Colonic mucosa (tissue), 4 donors: ENCODE measurements at regions not wholly inside any gene's neighbourhood (a gene's known extent, or its start where the extent isn't known, plus 50 kb on each side); places are given as distances from the start of the nearest gene placed in this dataset.

Experiments used
- DNase-seq: peaks from one replicate; pipeline ENCODE4 v3.0.0-alpha.2; 2020
- H3K27ac ChIP-seq: fragments of 200-600 bp; one replicate; pipeline ENCODE4 v1.8.0; 2021
- H3K27me3 ChIP-seq: fragments of 200-600 bp; one replicate; pipeline ENCODE4 v1.8.0; 2021
- H3K36me3 ChIP-seq: fragments of 200-600 bp; one replicate; pipeline ENCODE4 v1.8.0; 2021
- H3K4me1 ChIP-seq: fragments of 200-600 bp; one replicate; pipeline ENCODE4 v1.8.0; 2021; ENCODE audit warnings: mild to moderate bottlenecking
- H3K4me3 ChIP-seq: fragments of 200-600 bp; one replicate; pipeline ENCODE4 v1.8.0; 2021
- H3K9ac ChIP-seq, 2 donors: one replicate each; pipeline ENCODE4 v1.7.0; 2013; ENCODE audit warnings: control low read depth in 2 of 2, low read depth in 2 of 2, low read length in 2 of 2
- H3K9me3 ChIP-seq: fragments of 200-600 bp; one replicate; pipeline ENCODE4 v1.8.0; 2021
- CTCF ChIP-seq: fragments of 200-600 bp; IDR thresholded peaks from one replicate; pipeline ENCODE4 v1.8.0; 2022; ENCODE audit warnings: antibody characterized with exemption, mild to moderate bottlenecking
- intact Hi-C: fragments of 100-400 bp; cut with DNase I; formaldehyde crosslinking; loops from one replicate; pipeline ENCODE4 v1.14.1; 2022
- donor health status: healthy.
- donor health status: DM: no; HTN: no; CAD: no.
- donor health status: DM: no; HTN: no; CAD: no.

GRCh38 chr16:51556694-51557340, 405.7 kb upstream of the SALL1 start:
- H3K27ac ChIP-seq: no peak overlapping the region

GRCh38 chr16:51553910-51554309, 402.8 kb upstream of the SALL1 start:
- no peak for TF ChIP-seq CTCF
- H3K9ac ChIP-seq: no peak overlapping the region
- intact Hi-C loops: no loop called here

More at GRCh38 chr16:51556694-51557340, 405.7 kb upstream of the SALL1 start:
- no peak for DNase-seq
- no peaks in the 10 kb centered on the region for H3K9me3 ChIP-seq
- H3K36me3 ChIP-seq: no peaks in the 10 kb centered on the region
- TF ChIP-seq CTCF: no peak
- H3K27me3 ChIP-seq: no peaks in the 10 kb centered on the region
- intact Hi-C loops: no loop called here
- H3K4me3 ChIP-seq: no peak overlapping the region
- no peak overlapping the region for H3K9ac ChIP-seq
- no peaks in the 10 kb centered on the region for H3K4me1 ChIP-seq

GRCh38 chr16:51553314-51553713, 402.2 kb upstream of the SALL1 start:
- no peaks in the 10 kb centered on the region for H3K27me3 ChIP-seq
- no peak overlapping the region for H3K9ac ChIP-seq
- H3K4me3 ChIP-seq: no peak overlapping the region
- no peaks in the 10 kb centered on the region for H3K4me1 ChIP-seq
- intact Hi-C loops: no loop called here
- no peak overlapping the region for H3K27ac ChIP-seq
- TF ChIP-seq CTCF: no peak
- no peaks in the 10 kb centered on the region for H3K36me3 ChIP-seq
- H3K9me3 ChIP-seq: no peaks in the 10 kb centered on the region
- no peak for DNase-seq

More at GRCh38 chr16:51553910-51554309, 402.8 kb upstream of the SALL1 start:
- DNase-seq: no peak
- no peaks in the 10 kb centered on the region for H3K36me3 ChIP-seq
- H3K27me3 ChIP-seq: no peaks in the 10 kb centered on the region
- no peak overlapping the region for H3K27ac ChIP-seq
- H3K4me3 ChIP-seq: no peak overlapping the region
- no peaks in the 10 kb centered on the region for H3K9me3 ChIP-seq
- no peaks in the 10 kb centered on the region for H3K4me1 ChIP-seq

GRCh38 chr16:51550800-51551347, 399.8 kb upstream of the SALL1 start:
- no peak for DNase-seq
- Histone ChIP-seq H3K4me1 (no peaks in the 10 kb centered on the region), H3K27me3 (no peaks in the 10 kb centered on the region), H3K9ac (no peak overlapping the region), H3K4me3 (no peak overlapping the region), H3K36me3 (no peaks in the 10 kb centered on the region), H3K9me3 (no peaks in the 10 kb centered on the region), H3K27ac (no peak overlapping the region)
- no peak for TF ChIP-seq CTCF
- intact Hi-C loops: no loop called here

- Histone ChIP-seq H3K4me3 (no peak overlapping the region), H3K9ac (no peak overlapping the region), H3K27ac (no peak overlapping the region), H3K4me1 (no peaks in the 10 kb centered on the region), H3K27me3 (no peaks in the 10 kb centered on the region), H3K9me3 (no peaks in the 10 kb centered on the region), H3K36me3 (no peaks in the 10 kb centered on the region)
- TF ChIP-seq CTCF: no peak
- no peak for DNase-seq
- intact Hi-C loops: no loop called here
These were observed 398.8 kb upstream of the SALL1 start for GRCh38 chr16:51549836-51550235.
